ENCODE measurements at regions not wholly inside any gene's neighbourhood (a gene's known extent, or its start where the extent isn't known, plus 50 kb on each side); places are given as distances from the start of the nearest gene placed in this dataset.

- H3K4me3 ChIP-seq (replicated peaks in 1 of 4; ENCODE audit: control extremely low read depth in 1 of 4, insufficient read depth in 1 of 4, low read depth in 3 of 4, low read length in 4 of 4), result no peak overlapping the region
- H3K79me2 ChIP-seq (ENCODE audit: control insufficient read depth, insufficient read depth, low read length), result no peaks in the 10 kb centered on the region
- DNase-seq (ENCODE audit: low read depth in 2 of 2), result peak in 1 of 2 donors; percentile 0
- H4K20me1 ChIP-seq (ENCODE audit: control insufficient read depth, extremely low read depth, insufficient read depth, low read length), result no peaks in the 10 kb centered on the region
- H3K27ac ChIP-seq (ENCODE audit: insufficient read depth, low read length), result no peak overlapping the region
- no peaks in the 10 kb centered on the region for H3K4me1 ChIP-seq (ENCODE audit: control insufficient read depth, extremely low read depth, insufficient read depth, low read length)
- TF ChIP-seq CTCF (conservative IDR thresholded peaks at IDR 0.05 in 1 of 2, IDR thresholded peaks at IDR 0.05 in 1 of 2; ENCODE audit: low read depth in 1 of 2, low read length in 2 of 2) (no peak), EZH2 (IDR thresholded peaks at IDR 0.05; ENCODE audit: low read length, missing control alignments) (no peak)
- no peaks in the 10 kb centered on the region for H3K9me3 ChIP-seq (ENCODE audit: control insufficient read depth, insufficient read depth, low read depth, low read length)
- H3K36me3 ChIP-seq (ENCODE audit: control insufficient read depth, insufficient read depth, low read length), result no peaks in the 10 kb centered on the region
- no peak overlapping the region for H3K4me2 ChIP-seq (ENCODE audit: extremely low read depth, insufficient read depth, low read length)
- H2AFZ ChIP-seq (ENCODE audit: low read length), result no peak overlapping the region
- H3K27me3 ChIP-seq (ENCODE audit: control insufficient read depth, insufficient read depth, low read length), result no peaks in the 10 kb centered on the region
- no peak overlapping the region for H3K9ac ChIP-seq (ENCODE audit: insufficient read depth, low read length)
These were observed 372.0 kb upstream of the LUZP2 start for GRCh38 chr11:24124876-24125275.

GRCh38 chr11:24131698-24132097, 365.2 kb upstream of the LUZP2 start:
- H3K4me1 ChIP-seq (ENCODE audit: control insufficient read depth, extremely low read depth, insufficient read depth, low read length), result no peaks in the 10 kb centered on the region
- H3K4me2 ChIP-seq (ENCODE audit: extremely low read depth, insufficient read depth, low read length), result no peak overlapping the region
- no peaks in the 10 kb centered on the region for H3K9me3 ChIP-seq (ENCODE audit: control insufficient read depth, insufficient read depth, low read depth, low read length)
- no peaks in the 10 kb centered on the region for H4K20me1 ChIP-seq (ENCODE audit: control insufficient read depth, extremely low read depth, insufficient read depth, low read length)
- no peak for DNase-seq (ENCODE audit: low read depth in 2 of 2)
- no peak overlapping the region for H3K9ac ChIP-seq (ENCODE audit: insufficient read depth, low read length)
- H3K79me2 ChIP-seq (ENCODE audit: control insufficient read depth, insufficient read depth, low read length), result no peaks in the 10 kb centered on the region
- no peak overlapping the region for H3K27ac ChIP-seq (ENCODE audit: insufficient read depth, low read length)
- no peak overlapping the region for H3K4me3 ChIP-seq (replicated peaks in 1 of 4; ENCODE audit: control extremely low read depth in 1 of 4, insufficient read depth in 1 of 4, low read depth in 3 of 4, low read length in 4 of 4)
- TF ChIP-seq CTCF (conservative IDR thresholded peaks at IDR 0.05 in 1 of 2, IDR thresholded peaks at IDR 0.05 in 1 of 2; ENCODE audit: low read depth in 1 of 2, low read length in 2 of 2), result no peak
- no peak for TF ChIP-seq EZH2 (IDR thresholded peaks at IDR 0.05; ENCODE audit: low read length, missing control alignments)
- no peaks in the 10 kb centered on the region for H3K36me3 ChIP-seq (ENCODE audit: control insufficient read depth, insufficient read depth, low read length)
- no peak overlapping the region for H2AFZ ChIP-seq (ENCODE audit: low read length)
- no peaks in the 10 kb centered on the region for H3K27me3 ChIP-seq (ENCODE audit: control insufficient read depth, insufficient read depth, low read length)

- no peak overlapping the region for H3K4me3 ChIP-seq (replicated peaks in 1 of 4; ENCODE audit: control extremely low read depth in 1 of 4, insufficient read depth in 1 of 4, low read depth in 3 of 4, low read length in 4 of 4)
- no peaks in the 10 kb centered on the region for H3K79me2 ChIP-seq (ENCODE audit: control insufficient read depth, insufficient read depth, low read length)
- no peaks in the 10 kb centered on the region for H3K4me1 ChIP-seq (ENCODE audit: control insufficient read depth, extremely low read depth, insufficient read depth, low read length)
- H3K27ac ChIP-seq (ENCODE audit: insufficient read depth, low read length), result no peak overlapping the region
- TF ChIP-seq EZH2 (IDR thresholded peaks at IDR 0.05; ENCODE audit: low read length, missing control alignments), result no peak
- TF ChIP-seq CTCF (conservative IDR thresholded peaks at IDR 0.05 in 1 of 2, IDR thresholded peaks at IDR 0.05 in 1 of 2; ENCODE audit: low read depth in 1 of 2, low read length in 2 of 2), result no peak
- H3K4me2 ChIP-seq (ENCODE audit: extremely low read depth, insufficient read depth, low read length), result no peak overlapping the region
- H3K9me3 ChIP-seq (ENCODE audit: control insufficient read depth, insufficient read depth, low read depth, low read length), result no peaks in the 10 kb centered on the region
- no peaks in the 10 kb centered on the region for H4K20me1 ChIP-seq (ENCODE audit: control insufficient read depth, extremely low read depth, insufficient read depth, low read length)
- H2AFZ ChIP-seq (ENCODE audit: low read length), result no peak overlapping the region
- no peaks in the 10 kb centered on the region for H3K27me3 ChIP-seq (ENCODE audit: control insufficient read depth, insufficient read depth, low read length)
- no peak for DNase-seq (ENCODE audit: low read depth in 2 of 2)
- no peak overlapping the region for H3K9ac ChIP-seq (ENCODE audit: insufficient read depth, low read length)
- H3K36me3 ChIP-seq (ENCODE audit: control insufficient read depth, insufficient read depth, low read length), result no peaks in the 10 kb centered on the region
These were observed 364.4 kb upstream of the LUZP2 start for GRCh38 chr11:24132471-24132870.
